ENCODE measurements at regions not wholly inside any gene's neighbourhood (a gene's known extent, or its start where the extent isn't known, plus 50 kb on each side); places are given as distances from the start of the nearest gene placed in this dataset.

DNA sequence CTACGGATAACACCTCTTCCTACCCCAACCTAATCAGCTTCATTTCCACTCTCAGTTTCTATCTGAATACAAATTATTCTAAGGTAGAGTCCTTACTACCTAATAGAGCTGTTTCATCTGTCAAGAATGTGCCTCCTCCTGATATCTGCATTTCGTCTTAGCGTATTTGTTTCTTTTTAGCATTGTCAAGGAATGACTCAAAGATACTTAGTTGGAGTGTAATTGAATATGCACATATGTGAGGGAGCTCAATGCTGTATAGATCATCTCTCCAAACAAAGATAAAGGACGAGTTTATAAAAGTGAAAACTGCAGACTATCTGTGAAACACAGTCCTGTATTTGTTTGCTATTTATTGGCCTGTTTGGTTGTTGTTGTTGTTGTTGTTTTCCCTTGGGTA, 2059.4 kb upstream of the CELF4 start:
- Histone ChIP-seq H3K36me3 (no peaks in the 10 kb centered on the region), H4K20me1 (ENCODE audit: low read depth) (no peaks in the 10 kb centered on the region), H3F3A (ENCODE audit: low read depth) (no peaks in the 10 kb centered on the region), H3K4me1 (no peaks in the 10 kb centered on the region), H3K27me3 (no peaks in the 10 kb centered on the region), H2AFZ (replicated peaks) (no peak overlapping the region), H3K4me2 (no peak overlapping the region), H3K9ac (no peak overlapping the region), H3K9me3 (ENCODE audit: low read depth) (no peaks in the 10 kb centered on the region), H3K27ac (no peak overlapping the region), H3K4me3 (no peak overlapping the region), H3K79me2 (ENCODE audit: low read depth) (no peaks in the 10 kb centered on the region)
- Mint-ChIP-seq H3K4me3 (no peak overlapping the region), H3K4me1 (peaks cover 3% of the 10 kb centered on the region), H3K27me3 (ENCODE audit: insufficient read depth, low read depth) (peaks cover 2% of the 10 kb centered on the region), H3K36me3 (peaks cover 2% of the 10 kb centered on the region), H3K9me3 (no peaks in the 10 kb centered on the region), H3K27ac (no peak overlapping the region)
- TF ChIP-seq, protein P1, sequence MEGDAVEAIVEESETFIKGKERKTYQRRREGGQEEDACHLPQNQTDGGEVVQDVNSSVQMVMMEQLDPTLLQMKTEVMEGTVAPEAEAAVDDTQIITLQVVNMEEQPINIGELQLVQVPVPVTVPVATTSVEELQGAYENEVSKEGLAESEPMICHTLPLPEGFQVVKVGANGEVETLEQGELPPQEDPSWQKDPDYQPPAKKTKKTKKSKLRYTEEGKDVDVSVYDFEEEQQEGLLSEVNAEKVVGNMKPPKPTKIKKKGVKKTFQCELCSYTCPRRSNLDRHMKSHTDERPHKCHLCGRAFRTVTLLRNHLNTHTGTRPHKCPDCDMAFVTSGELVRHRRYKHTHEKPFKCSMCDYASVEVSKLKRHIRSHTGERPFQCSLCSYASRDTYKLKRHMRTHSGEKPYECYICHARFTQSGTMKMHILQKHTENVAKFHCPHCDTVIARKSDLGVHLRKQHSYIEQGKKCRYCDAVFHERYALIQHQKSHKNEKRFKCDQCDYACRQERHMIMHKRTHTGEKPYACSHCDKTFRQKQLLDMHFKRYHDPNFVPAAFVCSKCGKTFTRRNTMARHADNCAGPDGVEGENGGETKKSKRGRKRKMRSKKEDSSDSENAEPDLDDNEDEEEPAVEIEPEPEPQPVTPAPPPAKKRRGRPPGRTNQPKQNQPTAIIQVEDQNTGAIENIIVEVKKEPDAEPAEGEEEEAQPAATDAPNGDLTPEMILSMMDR (IDR thresholded peaks at IDR 0.05) = no peak
- no peak for TF ChIP-seq EZH2phosphoT487 (IDR thresholded peaks at IDR 0.05)
- TF ChIP-seq EZH2 (IDR thresholded peaks at IDR 0.05) = no peak
- DNase-seq (ENCODE audit: low spot score) = no peak

DNA sequence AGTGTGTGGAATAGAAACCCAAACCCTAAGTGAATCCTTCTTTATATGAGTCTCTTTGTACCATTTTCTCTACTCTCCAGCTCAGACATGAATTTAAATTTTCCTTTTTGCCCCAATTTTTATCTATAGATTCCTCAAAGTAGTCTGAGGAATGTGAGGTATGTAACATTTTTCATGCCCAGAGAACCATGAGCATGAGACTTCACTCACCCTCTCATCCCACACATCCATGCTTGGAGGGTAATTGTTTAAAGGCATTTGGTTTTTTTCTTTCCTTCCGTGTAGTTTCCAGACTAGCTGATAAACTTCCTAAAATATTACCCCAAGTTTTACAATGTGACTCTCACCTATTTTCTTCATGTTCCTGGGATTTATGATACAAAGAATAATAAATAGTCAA, 2056.8 kb upstream of the CELF4 start:
- no peaks in the 10 kb centered on the region for H3K27me3 ChIP-seq
- no peak overlapping the region for H3K27ac ChIP-seq
- H3K9ac ChIP-seq = no peak overlapping the region
- no peaks in the 10 kb centered on the region for H3K36me3 ChIP-seq
- no peak overlapping the region for H3K4me2 ChIP-seq
- no peaks in the 10 kb centered on the region for H3K4me1 ChIP-seq
- H3K4me3 Mint-ChIP-seq = no peak overlapping the region
- peaks cover 3% of the 10 kb centered on the region for H3K4me1 Mint-ChIP-seq
- peaks cover 7% of the 10 kb centered on the region for H3K9me3 Mint-ChIP-seq
- H3K27ac Mint-ChIP-seq = no peak overlapping the region
- peaks cover 8% of the 10 kb centered on the region for H3K36me3 Mint-ChIP-seq
- no peaks in the 10 kb centered on the region for H3K9me3 ChIP-seq (ENCODE audit: low read depth)
- TF ChIP-seq EZH2 (IDR thresholded peaks at IDR 0.05) = no peak
- TF ChIP-seq, protein P1 (IDR thresholded peaks at IDR 0.05) = no peak
- no peak for TF ChIP-seq EZH2phosphoT487 (IDR thresholded peaks at IDR 0.05)
- peaks cover 6% of the 10 kb centered on the region for H3K27me3 Mint-ChIP-seq (ENCODE audit: insufficient read depth, low read depth)
- no peaks in the 10 kb centered on the region for H3K79me2 ChIP-seq (ENCODE audit: low read depth)
- H3F3A ChIP-seq (ENCODE audit: low read depth) = no peaks in the 10 kb centered on the region
- no peak overlapping the region for H3K4me3 ChIP-seq
- H4K20me1 ChIP-seq (ENCODE audit: low read depth) = no peaks in the 10 kb centered on the region
- DNase-seq (ENCODE audit: low spot score) = no peak
- H2AFZ ChIP-seq (replicated peaks) = no peak overlapping the region

GRCh38 chr18:39620551-39621168, 2055.1 kb upstream of the CELF4 start:
- TF ChIP-seq EZH2 (IDR thresholded peaks at IDR 0.05) (no peak), EZH2phosphoT487 (IDR thresholded peaks at IDR 0.05) (no peak)
- H3K9me3 Mint-ChIP-seq = peaks cover 7% of the 10 kb centered on the region

GRCh38 chr18:39618265-39619003, 2052.8 kb upstream of the CELF4 start:
- peaks cover 5% of the 10 kb centered on the region for H3K4me1 Mint-ChIP-seq

More at GRCh38 chr18:39620551-39621168, 2055.1 kb upstream of the CELF4 start:
- no peak overlapping the region for H2AFZ ChIP-seq (replicated peaks)
- H3K4me3 Mint-ChIP-seq = no peak overlapping the region
- no peaks in the 10 kb centered on the region for H3K9me3 ChIP-seq (ENCODE audit: low read depth)
- no peaks in the 10 kb centered on the region for H3K79me2 ChIP-seq (ENCODE audit: low read depth)
- H4K20me1 ChIP-seq (ENCODE audit: low read depth) = no peaks in the 10 kb centered on the region
- DNase-seq (ENCODE audit: low spot score) = no peak
- no peaks in the 10 kb centered on the region for H3K27me3 ChIP-seq
- peaks cover 8% of the 10 kb centered on the region for H3K36me3 Mint-ChIP-seq
- H3F3A ChIP-seq (ENCODE audit: low read depth) = no peaks in the 10 kb centered on the region
- no peak overlapping the region for H3K27ac ChIP-seq
- no peaks in the 10 kb centered on the region for H3K36me3 ChIP-seq
- no peak overlapping the region for H3K4me3 ChIP-seq
- H3K27ac Mint-ChIP-seq = no peak overlapping the region
- H3K27me3 Mint-ChIP-seq (ENCODE audit: insufficient read depth, low read depth) = peaks cover 6% of the 10 kb centered on the region
- H3K4me1 ChIP-seq = no peaks in the 10 kb centered on the region
- H3K4me1 Mint-ChIP-seq = peaks cover 3% of the 10 kb centered on the region
- H3K9ac ChIP-seq = no peak overlapping the region
- H3K4me2 ChIP-seq = no peak overlapping the region

More at GRCh38 chr18:39618265-39619003, 2052.8 kb upstream of the CELF4 start:
- Histone ChIP-seq H3K4me2 (no peak overlapping the region), H3K4me1 (no peaks in the 10 kb centered on the region), H2AFZ (replicated peaks) (no peak overlapping the region), H3K9me3 (ENCODE audit: low read depth) (no peaks in the 10 kb centered on the region), H3K27ac (no peak overlapping the region), H3K4me3 (no peak overlapping the region), H3K79me2 (ENCODE audit: low read depth) (no peaks in the 10 kb centered on the region), H4K20me1 (ENCODE audit: low read depth) (no peaks in the 10 kb centered on the region), H3F3A (ENCODE audit: low read depth) (no peaks in the 10 kb centered on the region), H3K9ac (no peak overlapping the region), H3K36me3 (no peaks in the 10 kb centered on the region), H3K27me3 (no peaks in the 10 kb centered on the region)
- Mint-ChIP-seq H3K36me3 (peaks cover 8% of the 10 kb centered on the region), H3K4me3 (no peak overlapping the region), H3K27me3 (ENCODE audit: insufficient read depth, low read depth) (peaks cover 6% of the 10 kb centered on the region), H3K27ac (no peak overlapping the region), H3K9me3 (peaks cover 7% of the 10 kb centered on the region)
- TF ChIP-seq, protein P1 (IDR thresholded peaks at IDR 0.05) = no peak
- TF ChIP-seq EZH2phosphoT487 (IDR thresholded peaks at IDR 0.05) (no peak), EZH2 (IDR thresholded peaks at IDR 0.05) (no peak)
- DNase-seq (ENCODE audit: low spot score) = no peak
